ENCODE measurements at regions not wholly inside any gene's neighbourhood (a gene's known extent, or its start where the extent isn't known, plus 50 kb on each side); places are given as distances from the start of the nearest gene placed in this dataset.

DNA sequence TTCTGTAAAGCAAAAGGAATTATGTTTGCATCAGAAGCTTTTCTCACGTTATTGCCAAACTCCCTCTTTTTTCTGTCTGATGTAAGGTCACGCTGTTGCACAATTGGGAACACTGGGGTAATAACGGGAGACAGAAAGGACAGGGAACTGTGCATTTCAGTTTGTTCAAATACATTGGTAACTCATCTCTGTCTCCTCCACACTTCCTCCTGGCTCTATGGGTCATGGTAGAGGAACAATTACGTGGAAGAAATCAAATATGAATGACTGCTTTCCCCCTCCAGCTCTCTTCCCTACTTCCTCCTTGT is 132.2 kb upstream of the TNFAIP3 start:
- Histone ChIP-seq H3K9ac (ENCODE audit: low read length) (no peak overlapping the region), H3K27ac (ENCODE audit: low read length) (no peak overlapping the region), H3K4me3 (ENCODE audit: low read length) (no peak overlapping the region), H3K9me3 (replicated peaks; ENCODE audit: insufficient read depth, low read length) (no peaks in the 10 kb centered on the region), H4K20me1 (ENCODE audit: insufficient read depth, low read length) (no peaks in the 10 kb centered on the region), H3F3A (ENCODE audit: insufficient read depth, low read length) (peaks cover 17% of the 10 kb centered on the region), H3K9me2 (replicated peaks; ENCODE audit: insufficient read depth, low read length) (no peaks in the 10 kb centered on the region), H3K4me2 (ENCODE audit: low read depth, low read length) (no peak overlapping the region), H3K27me3 (replicated peaks; ENCODE audit: insufficient read depth, low read length) (no peaks in the 10 kb centered on the region), H3K36me3 (replicated peaks; ENCODE audit: insufficient read depth, low read length) (no peaks in the 10 kb centered on the region), H2AFZ (ENCODE audit: low read length) (no peak overlapping the region), H3K4me1 (ENCODE audit: low read length) (peaks cover 34% of the 10 kb centered on the region), H3K79me2 (ENCODE audit: low read length) (no peaks in the 10 kb centered on the region)
- no peak for TF ChIP-seq EZH2phosphoT487 (IDR thresholded peaks at IDR 0.05; ENCODE audit: low read length)
- no peak for TF ChIP-seq EZH2 (optimal IDR thresholded peaks at IDR 0.05; ENCODE audit: low read depth, low read length)
- TF ChIP-seq, protein P1, sequence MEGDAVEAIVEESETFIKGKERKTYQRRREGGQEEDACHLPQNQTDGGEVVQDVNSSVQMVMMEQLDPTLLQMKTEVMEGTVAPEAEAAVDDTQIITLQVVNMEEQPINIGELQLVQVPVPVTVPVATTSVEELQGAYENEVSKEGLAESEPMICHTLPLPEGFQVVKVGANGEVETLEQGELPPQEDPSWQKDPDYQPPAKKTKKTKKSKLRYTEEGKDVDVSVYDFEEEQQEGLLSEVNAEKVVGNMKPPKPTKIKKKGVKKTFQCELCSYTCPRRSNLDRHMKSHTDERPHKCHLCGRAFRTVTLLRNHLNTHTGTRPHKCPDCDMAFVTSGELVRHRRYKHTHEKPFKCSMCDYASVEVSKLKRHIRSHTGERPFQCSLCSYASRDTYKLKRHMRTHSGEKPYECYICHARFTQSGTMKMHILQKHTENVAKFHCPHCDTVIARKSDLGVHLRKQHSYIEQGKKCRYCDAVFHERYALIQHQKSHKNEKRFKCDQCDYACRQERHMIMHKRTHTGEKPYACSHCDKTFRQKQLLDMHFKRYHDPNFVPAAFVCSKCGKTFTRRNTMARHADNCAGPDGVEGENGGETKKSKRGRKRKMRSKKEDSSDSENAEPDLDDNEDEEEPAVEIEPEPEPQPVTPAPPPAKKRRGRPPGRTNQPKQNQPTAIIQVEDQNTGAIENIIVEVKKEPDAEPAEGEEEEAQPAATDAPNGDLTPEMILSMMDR (IDR thresholded peaks at IDR 0.05; ENCODE audit: low read length) = no peak
- no peak for DNase-seq

DNA sequence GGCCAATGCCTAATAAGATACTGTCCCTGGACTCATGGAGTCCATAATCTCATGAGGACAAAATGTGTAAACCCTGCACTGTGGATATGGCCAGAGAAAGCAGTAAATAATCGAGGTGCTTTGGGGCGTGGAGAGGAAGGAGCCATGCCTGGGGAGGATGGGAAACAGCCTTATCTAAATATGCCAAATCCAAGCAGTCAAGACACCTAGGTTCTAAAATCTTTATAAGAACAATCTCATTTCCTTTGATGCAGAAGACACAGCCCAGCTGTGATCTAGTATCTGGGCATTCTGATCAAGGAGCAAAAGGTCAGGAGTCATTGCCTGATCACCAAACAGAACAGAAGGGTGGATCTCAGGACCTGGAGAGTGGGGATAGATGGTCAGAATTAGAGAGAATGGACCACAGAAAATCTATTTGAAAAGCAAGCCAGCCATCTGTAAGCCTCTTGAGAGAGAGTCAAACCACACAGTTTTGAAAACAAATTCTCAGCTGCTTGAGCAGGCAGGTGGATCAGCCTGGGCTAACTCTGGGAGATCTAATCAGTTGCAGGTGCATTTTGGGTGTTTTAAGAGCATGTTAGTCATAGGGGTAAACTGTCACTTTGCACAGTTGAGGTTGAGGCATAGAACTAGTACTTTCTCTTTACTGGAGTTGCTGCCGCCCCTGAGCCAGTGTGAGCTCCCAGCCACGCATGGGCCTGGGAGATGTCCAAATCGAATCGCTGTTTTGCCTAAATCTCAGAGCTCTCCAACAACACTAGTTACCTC is 130.8 kb upstream of the TNFAIP3 start:
- H3K4me2 ChIP-seq (ENCODE audit: low read depth, low read length) = peak overlapping the region; percentile 73
- peaks cover 34% of the 10 kb centered on the region for H3K4me1 ChIP-seq (ENCODE audit: low read length)
- no peaks in the 10 kb centered on the region for H3K27me3 ChIP-seq (replicated peaks; ENCODE audit: insufficient read depth, low read length)
- H3K27ac ChIP-seq (ENCODE audit: low read length) = peak overlapping the region; percentile 44; the same call in 1 of the 2 replicates
- no peak overlapping the region for H3K9ac ChIP-seq (ENCODE audit: low read length)
- no peaks in the 10 kb centered on the region for H3K36me3 ChIP-seq (replicated peaks; ENCODE audit: insufficient read depth, low read length)
- H4K20me1 ChIP-seq (ENCODE audit: insufficient read depth, low read length) = no peaks in the 10 kb centered on the region
- TF ChIP-seq, protein P1 (IDR thresholded peaks at IDR 0.05; ENCODE audit: low read length) = no peak
- TF ChIP-seq EZH2phosphoT487 (IDR thresholded peaks at IDR 0.05; ENCODE audit: low read length) (no peak), EZH2 (optimal IDR thresholded peaks at IDR 0.05; ENCODE audit: low read depth, low read length) (no peak)
- peak overlapping the region; percentile 32 for H3K4me3 ChIP-seq (ENCODE audit: low read length)
- peak; percentile 80 for DNase-seq
- no peaks in the 10 kb centered on the region for H3K9me2 ChIP-seq (replicated peaks; ENCODE audit: insufficient read depth, low read length)
- peak overlapping the region; percentile 63 for H2AFZ ChIP-seq (ENCODE audit: low read length)
- peaks cover 17% of the 10 kb centered on the region for H3F3A ChIP-seq (ENCODE audit: insufficient read depth, low read length)
- H3K79me2 ChIP-seq (ENCODE audit: low read length) = no peaks in the 10 kb centered on the region
- no peaks in the 10 kb centered on the region for H3K9me3 ChIP-seq (replicated peaks; ENCODE audit: insufficient read depth, low read length)

DNA sequence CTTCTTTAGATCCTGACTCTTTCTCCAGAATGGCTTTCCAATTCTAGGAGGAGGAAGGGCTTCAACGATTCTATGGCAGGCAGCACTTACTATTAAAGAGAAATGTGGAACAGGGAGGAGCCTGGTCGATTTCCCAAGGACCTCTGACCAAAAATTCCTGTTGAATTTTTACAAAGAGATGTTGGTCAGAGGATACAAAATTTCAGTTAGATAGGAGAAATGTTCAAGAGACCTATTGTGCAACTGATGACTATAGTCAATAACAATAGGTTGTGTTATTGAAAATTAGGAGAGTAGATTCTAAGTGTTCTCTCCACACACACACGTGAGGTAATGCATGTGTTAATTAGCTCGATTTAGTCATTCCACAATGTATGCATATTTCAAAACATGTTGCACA is 130.1 kb upstream of the TNFAIP3 start:
- H3K9ac ChIP-seq (ENCODE audit: low read length) = no peak overlapping the region
- peak overlapping the region; percentile 73 for H3K4me2 ChIP-seq (ENCODE audit: low read depth, low read length)

More for the DNA sequence above, 130.1 kb upstream of the TNFAIP3 start:
- H3K36me3 ChIP-seq (replicated peaks; ENCODE audit: insufficient read depth, low read length) = no peaks in the 10 kb centered on the region
- H3K9me3 ChIP-seq (replicated peaks; ENCODE audit: insufficient read depth, low read length) = no peaks in the 10 kb centered on the region
- H3F3A ChIP-seq (ENCODE audit: insufficient read depth, low read length) = peaks cover 17% of the 10 kb centered on the region
- H3K4me3 ChIP-seq (ENCODE audit: low read length) = peak overlapping the region; percentile 32
- DNase-seq = no peak
- no peaks in the 10 kb centered on the region for H3K9me2 ChIP-seq (replicated peaks; ENCODE audit: insufficient read depth, low read length)
- H3K27me3 ChIP-seq (replicated peaks; ENCODE audit: insufficient read depth, low read length) = no peaks in the 10 kb centered on the region
- peak overlapping the region; percentile 63 for H2AFZ ChIP-seq (ENCODE audit: low read length)
- no peaks in the 10 kb centered on the region for H4K20me1 ChIP-seq (ENCODE audit: insufficient read depth, low read length)
- H3K79me2 ChIP-seq (ENCODE audit: low read length) = no peaks in the 10 kb centered on the region
- TF ChIP-seq, protein P1 (IDR thresholded peaks at IDR 0.05; ENCODE audit: low read length) = no peak
- TF ChIP-seq EZH2phosphoT487 (IDR thresholded peaks at IDR 0.05; ENCODE audit: low read length) = no peak
- peak overlapping the region; percentile 44; the same call in 1 of the 2 replicates for H3K27ac ChIP-seq (ENCODE audit: low read length)
- peaks cover 27% of the 10 kb centered on the region for H3K4me1 ChIP-seq (ENCODE audit: low read length)
